ENCODE measurements at regions not wholly inside any gene's neighbourhood (a gene's known extent, or its start where the extent isn't known, plus 50 kb on each side); places are given as distances from the start of the nearest gene placed in this dataset.

DNA sequence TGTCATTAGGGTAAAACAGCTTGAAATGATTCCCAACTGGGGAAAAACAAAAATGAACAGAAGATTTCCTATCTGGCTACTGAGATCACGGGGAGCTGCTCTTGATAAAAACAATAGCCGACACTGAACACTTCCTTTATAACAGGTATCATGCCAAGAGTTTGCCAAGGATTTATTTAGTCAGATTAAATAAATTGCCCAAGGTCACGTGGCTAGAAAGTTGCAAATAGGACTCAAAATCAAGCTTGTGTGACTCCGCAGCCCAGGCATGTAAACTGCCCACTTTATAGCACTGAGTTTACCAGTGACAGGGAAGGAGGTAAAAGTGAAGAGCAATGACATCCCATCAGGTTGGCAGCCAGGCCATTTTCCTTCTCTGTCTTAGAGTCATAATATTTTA lies 120.7 kb upstream of the ZNF618 start:
- TF ChIP-seq, protein P1, sequence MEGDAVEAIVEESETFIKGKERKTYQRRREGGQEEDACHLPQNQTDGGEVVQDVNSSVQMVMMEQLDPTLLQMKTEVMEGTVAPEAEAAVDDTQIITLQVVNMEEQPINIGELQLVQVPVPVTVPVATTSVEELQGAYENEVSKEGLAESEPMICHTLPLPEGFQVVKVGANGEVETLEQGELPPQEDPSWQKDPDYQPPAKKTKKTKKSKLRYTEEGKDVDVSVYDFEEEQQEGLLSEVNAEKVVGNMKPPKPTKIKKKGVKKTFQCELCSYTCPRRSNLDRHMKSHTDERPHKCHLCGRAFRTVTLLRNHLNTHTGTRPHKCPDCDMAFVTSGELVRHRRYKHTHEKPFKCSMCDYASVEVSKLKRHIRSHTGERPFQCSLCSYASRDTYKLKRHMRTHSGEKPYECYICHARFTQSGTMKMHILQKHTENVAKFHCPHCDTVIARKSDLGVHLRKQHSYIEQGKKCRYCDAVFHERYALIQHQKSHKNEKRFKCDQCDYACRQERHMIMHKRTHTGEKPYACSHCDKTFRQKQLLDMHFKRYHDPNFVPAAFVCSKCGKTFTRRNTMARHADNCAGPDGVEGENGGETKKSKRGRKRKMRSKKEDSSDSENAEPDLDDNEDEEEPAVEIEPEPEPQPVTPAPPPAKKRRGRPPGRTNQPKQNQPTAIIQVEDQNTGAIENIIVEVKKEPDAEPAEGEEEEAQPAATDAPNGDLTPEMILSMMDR (IDR thresholded peaks at IDR 0.05): no peak
- no peak for TF ChIP-seq POLR2A (IDR thresholded peaks at IDR 0.05)
